Stimulated activated CD4-positive, alpha-beta T cell treated with anti-CD3 and anti-CD28 coated beads, Interleukin-4, amount 100 ng/mL, for 24 hours (primary cell): ENCODE measurements at regions not wholly inside any gene's neighbourhood (a gene's known extent, or its start where the extent isn't known, plus 50 kb on each side); places are given as distances from the start of the nearest gene placed in this dataset.

Experiments used
- DNase-seq: peaks from one replicate; pipeline ENCODE4 v3.0.0-alpha.2; 2020

GRCh38 chr2:147499785-147500184, 345.0 kb upstream of the ACVR2A start:
- no peak for DNase-seq

- no peak for DNase-seq
These were observed 349.1 kb upstream of the ACVR2A start for GRCh38 chr2:147495734-147496133.

DNA sequence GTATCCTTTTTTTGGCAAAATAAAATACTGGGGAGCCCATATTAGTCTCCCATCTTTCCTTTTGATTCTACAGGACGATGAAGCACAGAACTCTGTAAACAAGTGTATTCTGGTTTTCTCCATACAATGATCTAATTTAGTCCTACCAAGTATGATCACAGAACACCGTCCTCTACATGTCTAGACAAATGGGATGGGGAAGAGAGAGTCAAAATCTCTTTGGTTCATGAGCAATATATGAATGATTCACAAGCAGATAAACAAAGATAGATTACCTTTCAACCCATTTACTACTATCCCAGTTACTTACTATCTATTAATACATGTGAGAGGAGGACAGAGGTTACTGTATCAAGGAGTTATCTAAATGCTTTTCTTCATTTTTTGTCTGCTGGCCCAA, 352.4 kb upstream of the ACVR2A start:
- DNase-seq = no peak

- no peak for DNase-seq
These were observed 353.3 kb upstream of the ACVR2A start for GRCh38 chr2:147491506-147491905.

DNA sequence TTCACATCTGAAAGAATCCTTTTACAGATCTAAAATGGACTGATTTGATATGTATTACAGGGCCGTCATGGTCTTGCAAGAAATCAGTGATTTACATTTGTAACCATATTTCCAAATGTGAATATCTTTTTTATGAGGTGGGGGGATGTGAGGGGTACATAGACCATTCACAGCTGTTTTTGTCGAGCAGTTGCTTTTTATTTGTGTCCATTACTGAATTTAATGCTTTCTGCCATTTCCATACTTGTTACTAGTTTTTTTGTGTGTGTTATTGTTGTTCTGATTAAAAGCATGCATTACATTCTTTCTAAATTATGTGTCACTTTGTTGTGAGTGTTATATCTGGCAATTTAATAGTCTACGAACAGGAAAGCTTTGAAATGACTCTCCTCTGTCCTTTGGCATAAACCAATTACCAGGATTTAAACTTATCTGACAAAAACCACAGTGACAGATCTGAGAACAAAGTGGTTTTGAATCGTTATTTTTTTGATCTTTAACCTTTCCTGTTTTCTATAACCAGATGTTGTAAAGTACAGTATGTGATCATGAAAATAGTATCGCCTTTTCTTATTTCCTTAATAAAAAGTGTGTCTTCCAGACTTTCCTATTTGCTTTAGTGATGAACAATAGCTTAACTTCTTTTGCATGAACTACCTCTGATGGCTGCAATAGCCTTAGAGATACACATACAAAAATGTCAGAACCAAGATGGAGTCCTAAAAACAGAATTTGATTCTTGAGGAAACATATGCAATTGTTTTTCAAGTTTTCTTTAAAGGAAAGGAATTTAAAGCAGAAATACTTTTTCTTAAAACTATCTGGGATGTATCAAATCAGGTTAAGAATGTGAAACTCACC, 354.2 kb upstream of the ACVR2A start:
- no peak for DNase-seq

DNA sequence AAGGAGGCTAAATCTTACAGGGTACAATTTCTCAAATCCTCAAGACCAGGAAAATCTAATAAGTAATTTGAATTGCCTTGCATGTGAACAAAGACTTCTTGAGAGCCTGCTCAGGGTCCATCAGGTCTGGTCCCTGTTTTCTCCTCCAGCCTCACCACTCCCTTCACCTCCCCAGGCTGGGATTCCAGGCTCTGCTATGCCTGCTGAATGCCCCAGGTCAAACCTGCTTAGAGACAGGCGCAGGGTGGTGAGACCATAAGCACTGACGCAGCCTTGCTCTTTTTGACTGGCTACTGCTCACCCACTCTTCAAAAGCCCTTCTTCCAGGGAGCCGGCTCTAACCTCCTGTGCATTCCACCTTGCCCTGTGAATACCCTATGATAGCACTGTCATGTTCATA, 356.4 kb upstream of the ACVR2A start:
- DNase-seq = no peak

DNA sequence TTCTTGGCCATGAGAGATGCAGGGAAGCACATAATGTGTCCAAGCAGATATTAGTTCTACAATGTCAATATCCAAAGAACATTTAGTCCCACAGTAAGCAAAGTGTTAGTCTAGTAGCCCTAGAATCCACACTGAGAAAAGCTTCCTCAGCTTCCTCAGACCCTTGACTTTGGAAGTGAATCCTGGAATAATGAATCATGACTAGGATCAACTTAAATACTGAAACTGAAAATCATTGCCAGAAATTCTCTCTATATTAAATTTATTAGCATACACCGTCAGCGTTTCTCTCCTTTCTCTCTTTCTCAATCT, 356.9 kb upstream of the ACVR2A start:
- no peak for DNase-seq

DNA sequence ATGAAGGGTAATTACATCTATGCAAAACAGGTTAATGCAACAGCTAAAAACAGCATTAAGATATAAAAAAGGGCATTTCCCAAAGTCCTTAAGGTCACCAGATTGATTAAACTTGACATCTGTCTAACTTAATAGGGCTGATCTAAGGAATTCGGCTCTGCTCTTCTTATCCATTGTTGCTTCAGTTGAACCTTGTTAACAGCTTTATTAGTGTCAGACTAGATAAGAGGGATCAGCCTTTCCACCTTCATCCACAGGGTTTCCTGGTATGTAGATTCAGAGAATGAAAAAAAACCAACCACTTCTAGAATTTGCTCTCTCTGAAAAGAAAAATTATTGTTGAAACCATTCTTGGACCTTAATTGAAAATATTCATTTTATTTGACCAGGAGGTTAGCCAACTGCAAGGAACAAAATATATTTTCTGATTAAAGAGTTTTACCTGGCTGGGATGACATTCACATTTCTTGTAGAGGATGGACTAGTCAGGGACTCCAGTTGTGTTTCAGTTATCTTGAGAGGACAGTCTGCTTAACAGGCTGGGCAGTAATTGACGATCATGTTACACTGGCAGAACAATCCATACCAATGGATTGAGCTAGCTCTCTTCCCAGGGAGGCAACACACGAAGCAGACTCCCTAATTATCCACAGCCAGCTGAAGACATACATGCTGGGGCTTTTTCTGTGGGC, 357.4 kb upstream of the ACVR2A start:
- no peak for DNase-seq

DNA sequence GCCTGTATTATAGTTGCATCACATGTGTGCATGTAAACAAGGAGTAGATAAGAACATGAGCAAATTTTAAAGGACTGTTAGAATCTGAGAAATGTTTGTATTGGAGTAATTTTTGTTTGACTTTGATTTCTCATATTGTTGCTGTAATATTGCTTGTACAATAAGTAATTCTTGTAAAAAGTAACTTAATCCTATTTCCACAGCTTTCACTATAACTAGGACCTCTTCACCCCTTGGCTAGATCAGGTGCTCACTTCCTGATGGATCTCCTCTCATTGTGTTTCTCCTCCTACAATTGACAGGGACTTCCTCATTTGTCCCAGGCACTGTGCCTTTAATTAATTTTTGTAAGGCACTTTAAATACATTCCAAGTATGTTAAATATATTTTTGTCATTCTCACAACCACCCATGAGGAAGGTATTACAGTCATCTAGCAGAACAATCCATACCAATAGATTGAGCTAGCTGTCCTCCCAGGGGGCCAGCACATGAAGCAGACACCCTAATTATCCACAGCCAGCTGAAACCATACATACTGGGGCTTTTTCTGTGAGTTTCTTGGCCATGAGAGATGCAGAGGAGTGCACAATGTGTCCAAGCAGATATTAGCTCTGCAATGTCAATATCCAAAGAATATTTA, 359.5 kb upstream of the ACVR2A start:
- no peak for DNase-seq

DNA sequence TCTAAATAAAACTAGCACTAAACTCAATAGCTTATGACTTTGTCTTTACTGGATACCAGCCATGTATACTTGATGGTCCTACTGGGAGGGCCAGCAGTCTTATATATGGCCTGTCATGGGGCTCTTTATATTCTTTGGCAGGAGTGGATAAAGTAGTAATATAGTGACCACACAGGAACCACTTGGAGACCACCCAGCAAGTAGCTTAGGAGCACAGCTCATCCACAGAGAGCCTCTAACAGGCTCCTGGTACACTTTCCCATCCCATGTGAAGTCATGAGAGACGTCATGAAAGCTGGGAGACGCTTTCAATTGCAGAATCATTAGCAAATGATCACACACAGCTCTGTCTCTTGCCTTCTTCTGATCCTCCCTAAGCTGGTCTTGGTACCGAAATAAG, 360.9 kb upstream of the ACVR2A start:
- no peak for DNase-seq

- no peak for DNase-seq
These were observed 361.7 kb upstream of the ACVR2A start for GRCh38 chr2:147482916-147483669.

GRCh38 chr2:147482111-147482895, 362.5 kb upstream of the ACVR2A start:
- no peak for DNase-seq

DNA sequence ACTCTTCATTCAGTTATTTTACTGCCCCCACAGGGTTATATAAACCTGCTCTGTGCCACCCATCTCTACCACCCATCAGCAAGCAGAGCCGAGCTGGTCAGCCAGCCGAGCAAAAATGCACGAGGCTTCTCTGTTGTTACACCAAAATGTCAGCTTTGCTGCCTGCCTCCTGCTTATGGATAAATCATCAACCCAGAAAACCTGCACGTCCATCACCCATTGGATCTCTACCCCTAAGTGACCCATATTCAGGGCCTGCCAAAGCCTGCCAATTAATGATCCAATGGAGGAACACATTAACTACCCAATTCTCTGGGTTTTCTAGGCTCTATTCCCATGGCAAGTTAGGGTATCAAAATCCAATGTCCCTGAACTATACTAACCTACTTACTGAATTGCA, 365.5 kb upstream of the ACVR2A start:
- no peak for DNase-seq

DNA sequence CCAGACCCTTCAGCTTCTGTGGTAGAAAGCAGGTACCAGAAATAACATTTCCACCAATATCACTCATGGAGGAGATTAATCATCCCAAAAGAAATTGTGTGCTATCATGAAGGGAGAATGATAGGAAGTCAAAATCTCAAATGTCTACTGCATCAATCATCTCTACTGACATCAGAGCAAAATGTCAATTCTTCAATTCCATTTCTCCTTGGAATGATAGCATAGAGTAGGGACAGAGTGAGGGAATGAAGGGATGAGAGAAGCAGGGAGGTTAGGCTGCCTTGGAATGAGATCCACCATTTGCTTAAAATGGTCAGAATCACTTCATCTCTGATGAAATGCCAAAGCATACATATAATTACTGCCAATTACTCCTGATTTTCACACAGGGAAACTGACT, 371.8 kb upstream of the ACVR2A start:
- DNase-seq = no peak

GRCh38 chr2:147471126-147471525, 373.7 kb upstream of the ACVR2A start:
- no peak for DNase-seq

DNA sequence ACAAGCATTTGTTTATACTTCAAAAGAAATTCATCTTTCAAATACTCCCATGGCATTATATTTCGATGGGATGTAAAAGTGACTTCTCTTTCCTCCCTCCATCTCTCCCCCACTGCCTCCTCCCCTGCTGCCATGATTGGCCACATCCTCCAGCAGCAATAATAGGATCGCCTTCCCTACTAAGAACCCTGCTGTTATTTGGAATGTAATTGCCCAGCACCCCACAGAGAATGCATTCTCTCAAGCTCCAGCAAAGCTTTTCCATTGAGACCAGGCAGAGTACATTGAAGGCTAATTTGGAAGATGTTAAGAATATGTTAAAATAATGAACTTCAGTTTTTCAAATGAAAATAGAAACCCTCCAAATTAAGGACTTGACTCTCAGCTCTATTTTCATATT, 375.4 kb upstream of the ACVR2A start:
- no peak for DNase-seq

DNA sequence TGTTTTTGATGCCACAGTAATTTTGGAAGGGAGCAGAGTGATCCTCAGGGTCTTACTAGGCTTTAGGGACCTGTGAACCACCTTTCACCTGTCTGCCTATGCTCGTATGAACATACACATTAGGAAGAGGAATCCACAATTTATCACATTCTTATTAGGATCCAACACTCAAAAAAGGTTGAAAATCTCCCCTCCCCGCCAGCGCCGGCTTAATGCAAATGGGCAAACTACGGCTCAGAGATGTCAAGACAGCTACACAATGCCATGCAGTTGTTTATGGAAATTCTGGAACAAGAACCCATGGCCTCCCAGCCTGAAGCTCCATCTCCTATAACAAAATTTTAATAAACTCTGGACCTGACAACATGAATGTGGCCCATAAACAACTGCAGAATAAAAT, 375.9 kb upstream of the ACVR2A start:
- DNase-seq = no peak

- no peak for DNase-seq
These were observed 376.5 kb upstream of the ACVR2A start for GRCh38 chr2:147468349-147468748.

DNA sequence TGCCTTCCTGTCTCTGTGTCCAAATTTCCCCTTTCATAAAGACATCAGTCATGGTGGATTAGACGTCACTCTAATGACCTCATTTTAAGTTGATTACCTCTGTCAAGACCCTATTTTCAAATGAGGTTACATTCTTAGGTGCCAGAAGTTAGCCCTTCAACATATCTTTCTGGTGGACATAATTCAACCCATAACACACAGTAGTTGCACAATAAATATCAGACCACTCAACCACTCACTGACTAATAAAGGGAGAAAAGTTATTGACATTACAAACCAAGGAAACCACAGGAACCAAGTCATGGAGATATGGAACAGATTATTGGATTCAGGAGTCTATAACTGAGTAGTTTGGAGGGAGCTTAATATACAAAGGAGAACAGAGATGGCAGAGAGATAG, 377.4 kb upstream of the ACVR2A start:
- DNase-seq = no peak

GRCh38 chr2:147464737-147465357, 380.0 kb upstream of the ACVR2A start:
- DNase-seq = no peak

GRCh38 chr2:147463881-147464520, 380.8 kb upstream of the ACVR2A start:
- DNase-seq = no peak

DNA sequence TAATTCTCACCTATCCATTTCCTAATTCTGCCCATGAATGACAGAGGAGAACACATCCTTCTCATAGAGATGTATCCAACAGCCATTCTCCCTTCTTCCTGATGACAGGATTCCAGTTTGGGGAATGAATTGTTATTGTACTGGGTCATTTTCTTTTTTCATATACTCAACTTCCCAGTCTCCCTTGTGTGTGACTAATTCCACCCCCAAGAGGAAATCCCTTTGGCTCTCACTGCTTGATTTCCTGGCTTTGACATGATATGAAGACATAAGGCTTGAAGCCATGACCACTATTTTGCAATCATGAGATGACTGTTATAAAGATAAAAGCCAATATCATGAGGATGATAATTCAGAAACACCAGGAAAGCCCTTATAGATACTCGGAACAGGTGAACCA, 384.7 kb upstream of the ACVR2A start:
- no peak for DNase-seq
